ENCODE measurements at regions not wholly inside any gene's neighbourhood (a gene's known extent, or its start where the extent isn't known, plus 50 kb on each side); places are given as distances from the start of the nearest gene placed in this dataset.

DNA sequence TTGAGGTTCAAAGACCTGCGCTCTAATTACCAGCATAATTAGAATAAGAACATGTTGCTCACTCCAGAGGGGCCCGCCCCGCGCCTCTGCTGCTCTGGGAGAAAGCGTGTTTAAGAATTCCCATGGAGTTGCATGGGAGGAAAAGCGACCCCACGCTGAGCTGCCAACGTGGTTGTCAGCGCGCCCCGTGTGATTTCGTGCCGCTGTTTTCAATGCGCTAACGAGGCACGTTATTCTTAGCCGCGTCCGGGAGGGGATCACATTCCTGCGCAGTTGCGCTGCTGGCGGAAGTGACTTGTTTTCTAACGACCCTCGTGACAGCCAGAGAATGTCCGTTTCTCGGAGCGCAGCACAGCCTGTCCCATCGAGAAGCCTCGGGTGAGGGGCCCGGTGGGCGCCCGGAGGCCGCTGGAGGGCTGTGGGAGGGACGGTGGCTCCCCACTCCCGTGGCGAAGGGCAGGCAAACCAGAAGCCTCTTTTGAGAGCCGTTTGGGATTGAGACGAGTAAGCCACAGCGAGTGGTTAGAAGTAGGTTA lies 173.8 kb upstream of the SOX1 start:
- no peak for DNase-seq (ENCODE audit: low read depth in 4 of 4, low spot score in 2 of 4)

DNA sequence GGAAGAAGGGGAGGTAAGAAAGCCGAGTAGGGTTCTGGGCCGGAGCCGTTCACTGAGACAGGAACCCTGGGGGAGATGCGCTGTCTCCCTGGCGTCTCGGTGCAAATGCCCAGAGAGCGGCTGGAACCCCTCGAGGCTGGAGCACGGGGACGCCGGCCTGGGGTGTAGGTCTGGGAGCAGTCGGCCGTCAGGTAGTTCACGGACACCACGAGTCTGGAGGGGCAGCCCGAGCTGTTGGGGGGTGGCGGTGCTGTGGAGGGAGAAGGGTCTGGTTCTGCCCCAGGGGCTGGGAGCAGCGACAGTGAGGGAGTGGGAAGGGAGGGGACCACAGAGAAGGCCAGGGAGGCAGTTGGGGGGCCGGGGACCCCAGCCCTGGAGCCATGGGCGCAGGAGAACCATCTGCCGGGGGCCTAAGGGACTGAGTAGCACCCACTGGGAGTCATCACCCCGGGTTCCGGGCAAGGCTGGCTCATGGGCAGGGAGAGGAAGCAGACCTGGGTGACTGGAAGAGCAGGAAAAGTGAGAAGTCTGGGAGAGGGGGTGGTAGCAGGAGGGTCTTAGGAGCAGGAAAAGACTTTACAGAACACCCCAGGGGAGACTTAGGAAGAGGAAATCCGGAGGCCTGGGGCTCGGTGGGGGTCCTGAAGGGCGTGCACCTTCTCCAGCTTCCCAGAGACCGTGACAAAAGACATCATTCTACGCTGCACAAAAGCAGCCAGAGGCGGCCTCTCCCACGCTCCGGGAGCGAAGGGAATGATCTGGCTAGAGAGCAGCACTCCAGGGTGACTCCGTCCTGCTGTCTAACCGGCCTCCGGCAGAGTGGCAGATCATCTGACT lies 173.1 kb upstream of the SOX1 start:
- no peak for DNase-seq (ENCODE audit: low read depth in 4 of 4, low spot score in 2 of 4)

DNA sequence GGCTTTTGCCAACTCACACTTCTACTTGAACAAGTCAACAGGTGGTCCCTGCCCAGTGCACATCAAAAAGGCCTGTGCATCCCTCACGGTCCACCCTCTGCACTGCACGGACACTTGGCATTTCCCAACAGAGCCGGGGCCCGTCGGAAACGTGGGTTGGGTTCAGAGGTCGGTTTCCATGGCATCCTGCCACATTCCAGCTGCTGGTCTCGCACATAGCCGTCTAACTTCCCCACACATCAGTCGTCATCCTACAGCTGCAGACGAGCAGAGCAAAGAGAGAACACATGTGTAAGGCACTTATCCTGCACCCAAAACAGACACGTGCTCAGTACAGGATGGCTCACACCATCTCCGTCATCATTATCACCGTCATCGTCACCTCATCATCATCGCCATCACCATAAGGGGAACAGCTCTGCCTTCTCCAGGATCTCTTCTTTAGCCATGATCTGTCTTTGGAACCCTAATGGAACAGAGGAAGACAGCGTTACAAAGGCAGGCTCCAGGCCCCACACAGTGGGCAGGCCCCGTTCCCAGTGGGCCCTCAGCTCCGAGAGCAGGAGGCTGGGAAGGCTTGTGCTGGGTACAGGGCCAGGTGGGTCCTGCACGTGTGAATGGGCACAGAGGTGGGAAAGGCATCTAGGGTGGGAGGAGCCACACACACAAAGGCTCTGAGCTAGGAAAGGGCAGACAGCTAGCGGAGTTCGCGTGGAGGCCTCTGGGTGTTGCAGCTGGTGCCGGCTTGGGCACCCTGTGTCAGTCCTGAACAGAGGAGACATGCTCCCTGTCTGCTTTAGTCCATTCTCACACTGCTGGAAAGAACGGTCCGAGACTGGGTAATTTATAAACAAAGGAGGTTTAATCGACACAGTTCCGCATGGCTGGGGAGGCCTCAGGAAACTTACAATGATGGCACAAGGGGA lies 170.8 kb upstream of the SOX1 start:
- no peak for DNase-seq (ENCODE audit: low read depth in 4 of 4, low spot score in 2 of 4)

DNA sequence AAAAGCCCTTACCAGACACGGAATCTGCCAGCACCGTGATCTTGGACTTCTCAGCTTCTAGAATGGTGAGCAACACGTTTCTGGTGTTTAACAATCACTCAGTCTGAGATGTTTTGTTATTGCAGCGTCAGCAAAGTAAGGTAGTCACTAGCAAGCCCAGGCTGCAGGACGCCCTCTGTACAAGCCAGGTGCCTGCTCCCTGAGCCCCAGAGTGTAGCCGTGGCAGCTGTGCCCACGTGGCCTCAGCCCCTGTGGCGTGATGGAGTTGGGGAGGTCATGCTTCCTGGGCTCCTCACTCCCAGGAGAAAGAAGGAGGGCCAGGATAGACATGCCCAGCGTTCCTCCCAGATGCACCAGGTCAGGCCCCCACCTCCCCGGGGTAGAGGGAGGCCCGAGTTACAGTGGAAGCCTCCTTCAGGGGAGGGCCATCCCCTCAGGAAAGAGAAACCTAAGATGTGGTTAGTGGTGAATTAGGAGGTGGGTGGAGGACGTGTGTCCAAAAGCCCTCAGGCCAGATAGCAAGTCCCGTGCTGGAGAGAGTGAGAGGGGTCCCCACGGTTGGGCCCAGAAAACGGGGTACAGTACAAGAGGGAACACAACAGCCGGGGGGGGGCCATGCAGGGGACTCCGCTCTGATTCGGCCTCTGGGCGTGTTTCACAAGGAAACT lies 169.6 kb upstream of the SOX1 start:
- DNase-seq (ENCODE audit: low read depth in 4 of 4, low spot score in 2 of 4) = no peak

DNA sequence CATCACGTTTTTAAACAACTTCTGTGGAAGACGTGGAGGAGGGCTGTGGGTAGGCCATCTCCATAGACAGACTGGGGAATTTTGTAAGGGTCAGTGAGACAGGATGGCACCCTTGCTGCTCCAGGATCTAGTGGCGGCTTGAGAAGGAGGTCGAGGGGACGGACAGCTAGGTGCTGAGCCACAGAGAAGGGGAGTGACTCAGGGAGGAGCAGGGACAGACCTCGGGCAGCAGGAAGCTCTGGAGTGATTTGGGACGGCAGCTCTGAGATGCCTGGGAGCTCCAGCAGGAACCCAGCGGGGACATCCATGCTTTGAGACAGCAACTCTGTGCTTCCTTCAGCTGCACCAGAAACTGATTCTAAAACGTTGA lies 169.1 kb upstream of the SOX1 start:
- no peak for DNase-seq (ENCODE audit: low read depth in 4 of 4, low spot score in 2 of 4)

DNA sequence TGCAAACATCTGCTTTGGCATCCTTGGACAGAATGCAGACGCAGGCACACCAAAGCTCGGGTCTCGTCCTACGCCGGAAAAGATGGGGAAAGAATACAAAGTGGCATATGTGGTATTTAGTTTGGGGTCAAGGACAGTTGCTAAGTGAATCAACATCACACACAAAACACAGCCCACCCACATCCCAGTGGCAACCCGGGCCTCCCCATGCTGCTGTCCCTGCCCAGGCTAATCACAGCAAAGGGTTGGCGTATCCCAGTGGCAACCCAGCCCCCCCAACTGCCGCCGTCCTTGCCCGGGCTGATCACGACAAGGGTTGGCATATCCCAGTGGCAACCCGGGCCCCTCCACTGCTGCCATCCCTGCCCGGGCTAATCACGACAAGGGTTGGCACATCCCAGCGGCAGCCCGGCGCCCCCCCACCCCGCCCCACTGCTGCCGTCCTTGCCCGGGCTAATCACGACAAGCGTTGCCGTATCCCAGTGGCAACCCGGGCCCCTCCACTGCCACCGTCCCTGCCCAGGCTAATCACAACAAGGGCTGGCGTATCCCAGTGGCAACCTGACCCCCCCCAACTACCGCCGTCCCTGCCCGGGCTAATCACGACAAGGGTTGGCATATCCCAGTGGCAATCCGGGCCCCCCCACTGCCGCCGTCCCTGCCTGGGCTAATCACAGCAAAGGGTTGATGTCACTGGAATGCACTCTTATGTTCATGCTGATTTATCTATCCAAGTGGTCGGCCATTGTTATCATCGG lies 167.8 kb upstream of the SOX1 start:
- DNase-seq (ENCODE audit: low read depth in 4 of 4, low spot score in 2 of 4) = no peak

DNA sequence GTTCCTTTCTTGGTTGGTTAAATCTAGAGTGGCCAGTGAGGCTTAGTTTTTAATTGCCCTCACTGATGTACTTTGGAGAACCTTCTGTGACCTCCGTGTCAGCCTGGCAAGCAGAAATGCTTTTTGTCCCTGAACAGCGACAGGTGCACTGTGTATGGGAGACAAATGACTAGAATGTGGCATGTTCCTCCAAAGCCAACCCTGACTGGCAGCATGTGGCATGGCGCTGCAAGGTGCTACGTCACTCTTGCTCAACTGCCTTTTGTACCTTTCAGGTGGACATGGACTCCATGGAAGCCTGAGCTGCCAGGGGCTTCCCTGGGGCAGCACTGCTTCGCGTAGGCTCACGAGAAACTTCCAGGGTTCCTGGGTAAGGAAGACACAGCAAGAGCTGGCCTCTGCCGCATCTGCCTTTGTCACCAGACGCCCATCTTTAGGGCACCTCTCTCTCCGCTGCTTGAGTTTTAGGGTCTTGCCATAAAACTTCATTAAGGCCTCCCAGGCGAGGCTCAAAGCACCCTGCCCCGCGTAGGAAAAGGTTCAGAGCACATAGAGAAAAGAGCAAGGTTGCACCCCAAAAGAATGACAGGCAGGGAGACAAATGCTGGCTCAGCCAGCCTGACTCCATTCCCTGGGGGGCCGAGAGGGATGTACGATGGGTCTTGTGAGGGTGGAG lies 167.1 kb upstream of the SOX1 start:
- DNase-seq (ENCODE audit: low read depth in 4 of 4, low spot score in 2 of 4) = no peak

DNA sequence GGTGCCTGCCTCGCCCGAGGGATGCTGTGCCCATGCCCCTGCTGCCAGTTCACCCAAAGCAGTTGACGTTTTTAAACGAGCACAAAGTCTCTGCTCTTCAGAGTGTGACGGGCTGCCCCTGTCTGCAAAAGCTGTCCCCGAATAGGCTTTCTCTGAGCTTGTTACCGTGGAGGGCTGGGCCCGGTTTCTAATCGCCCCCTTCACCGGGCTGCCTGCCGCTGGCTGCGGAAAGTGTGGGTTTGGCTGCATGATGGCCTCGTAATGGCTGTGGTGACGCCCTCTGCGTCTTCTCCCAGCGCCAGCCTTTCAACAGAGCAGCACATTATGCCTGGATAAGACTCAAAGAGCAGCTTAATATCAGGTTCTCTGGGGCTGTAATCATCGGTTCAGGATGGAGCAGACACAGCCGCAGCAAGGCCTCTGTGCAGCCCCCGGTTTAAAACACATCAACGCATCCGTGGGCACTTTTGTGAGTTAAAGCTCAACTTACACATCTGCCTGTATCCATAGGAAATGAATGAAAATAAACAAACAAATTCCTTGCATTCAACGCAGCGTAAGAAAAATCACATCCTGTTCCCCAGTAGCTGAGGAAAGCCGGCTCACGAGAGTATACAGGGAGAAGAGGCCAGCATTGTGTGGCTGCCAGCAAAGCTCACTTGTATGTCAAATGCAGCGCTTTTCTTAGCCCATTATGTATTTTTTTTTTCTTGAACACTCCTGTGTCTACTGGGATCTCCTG lies 166.4 kb upstream of the SOX1 start:
- no peak for DNase-seq (ENCODE audit: low read depth in 4 of 4, low spot score in 2 of 4)

DNA sequence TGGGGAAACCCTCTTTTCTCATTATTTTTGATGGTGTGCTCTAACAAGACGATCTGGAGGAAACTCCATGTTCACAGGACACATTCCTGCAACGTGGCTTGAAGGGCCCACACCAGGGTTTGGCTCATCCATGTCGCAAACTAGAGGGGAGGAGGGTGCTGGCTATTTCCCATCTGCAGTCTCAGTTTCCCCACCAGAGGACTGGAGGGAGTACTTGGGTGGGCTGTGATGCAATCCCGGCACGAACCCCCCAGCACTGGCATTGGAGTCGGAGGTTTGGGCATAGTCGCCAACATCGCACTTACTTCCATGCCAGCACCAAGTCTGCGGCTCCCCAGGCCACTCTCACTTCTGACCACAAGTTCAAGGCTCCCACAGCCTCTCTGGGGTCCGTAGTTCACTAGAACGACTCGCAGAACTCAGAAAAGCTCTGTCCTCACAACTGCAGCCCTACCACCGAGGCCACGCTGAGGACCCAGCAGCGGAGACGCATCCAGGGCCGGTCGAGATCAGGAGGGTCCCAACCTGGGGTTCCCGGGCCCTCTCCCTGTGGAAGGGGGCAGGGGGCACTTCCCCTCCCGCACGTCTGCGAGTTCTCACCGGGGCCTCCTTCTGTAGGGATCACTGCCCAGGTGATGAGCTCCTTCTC lies 165.6 kb upstream of the SOX1 start:
- DNase-seq (ENCODE audit: low read depth in 4 of 4, low spot score in 2 of 4) = no peak

DNA sequence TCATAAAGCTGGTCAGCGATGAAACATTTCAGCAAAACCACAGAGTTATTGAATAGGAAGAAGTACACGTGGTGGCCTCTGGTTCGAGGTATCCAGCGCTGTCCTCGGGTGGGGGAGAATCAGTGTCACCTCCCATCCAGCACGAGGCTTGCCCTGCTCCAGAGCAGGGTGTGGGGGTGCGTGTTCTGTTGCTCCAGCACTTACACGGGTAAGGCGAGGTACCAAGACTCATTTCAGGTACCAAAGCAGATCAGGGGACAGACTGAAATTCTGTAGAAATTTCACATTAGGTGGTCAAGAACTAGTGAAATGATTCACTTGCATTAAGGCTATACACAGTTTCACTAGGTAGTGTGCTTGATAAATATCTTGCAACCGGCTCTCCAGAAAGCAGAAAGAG lies 164.2 kb upstream of the SOX1 start:
- DNase-seq (ENCODE audit: low read depth in 4 of 4, low spot score in 2 of 4) = no peak

DNA sequence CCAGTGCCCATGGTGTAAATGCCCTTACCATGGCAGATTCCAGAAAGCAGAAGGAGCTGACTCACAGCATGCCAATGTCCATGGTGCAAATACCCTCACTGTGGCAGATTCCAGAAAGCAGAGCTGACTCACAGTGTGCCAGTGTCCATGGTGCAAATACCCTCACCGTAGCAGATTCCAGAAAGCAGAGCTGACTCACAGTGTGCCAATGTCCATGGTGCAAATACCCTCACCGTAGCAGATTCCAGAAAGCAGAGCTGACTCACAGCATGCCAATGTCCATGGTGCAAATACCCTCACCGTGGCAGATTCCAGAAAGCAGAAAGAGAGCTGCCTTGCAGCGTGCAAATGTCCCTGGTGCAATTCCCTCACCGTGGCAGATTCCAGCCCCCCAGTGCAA lies 163.8 kb upstream of the SOX1 start:
- no peak for DNase-seq (ENCODE audit: low read depth in 4 of 4, low spot score in 2 of 4)

DNA sequence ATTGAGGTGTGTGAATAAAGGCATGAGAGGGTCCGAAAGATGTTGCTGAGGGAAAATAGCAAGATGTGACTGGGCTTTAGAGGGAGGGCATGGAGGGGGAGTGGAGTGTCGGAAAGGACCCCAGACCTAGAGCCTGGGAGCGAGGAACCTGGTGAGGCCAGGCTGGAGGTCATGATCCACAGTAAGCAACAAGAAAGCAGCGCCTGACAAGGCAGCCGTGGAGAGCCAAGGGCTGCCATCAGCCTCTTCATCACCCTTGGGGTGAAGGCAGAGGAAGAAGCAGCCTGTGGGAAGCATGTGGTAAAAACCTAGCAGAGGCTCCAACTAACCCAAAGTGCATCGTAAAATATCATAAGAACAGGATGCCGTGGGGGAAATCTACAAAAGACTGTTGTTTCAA lies 162.8 kb upstream of the SOX1 start:
- no peak for DNase-seq (ENCODE audit: low read depth in 4 of 4, low spot score in 2 of 4)

DNA sequence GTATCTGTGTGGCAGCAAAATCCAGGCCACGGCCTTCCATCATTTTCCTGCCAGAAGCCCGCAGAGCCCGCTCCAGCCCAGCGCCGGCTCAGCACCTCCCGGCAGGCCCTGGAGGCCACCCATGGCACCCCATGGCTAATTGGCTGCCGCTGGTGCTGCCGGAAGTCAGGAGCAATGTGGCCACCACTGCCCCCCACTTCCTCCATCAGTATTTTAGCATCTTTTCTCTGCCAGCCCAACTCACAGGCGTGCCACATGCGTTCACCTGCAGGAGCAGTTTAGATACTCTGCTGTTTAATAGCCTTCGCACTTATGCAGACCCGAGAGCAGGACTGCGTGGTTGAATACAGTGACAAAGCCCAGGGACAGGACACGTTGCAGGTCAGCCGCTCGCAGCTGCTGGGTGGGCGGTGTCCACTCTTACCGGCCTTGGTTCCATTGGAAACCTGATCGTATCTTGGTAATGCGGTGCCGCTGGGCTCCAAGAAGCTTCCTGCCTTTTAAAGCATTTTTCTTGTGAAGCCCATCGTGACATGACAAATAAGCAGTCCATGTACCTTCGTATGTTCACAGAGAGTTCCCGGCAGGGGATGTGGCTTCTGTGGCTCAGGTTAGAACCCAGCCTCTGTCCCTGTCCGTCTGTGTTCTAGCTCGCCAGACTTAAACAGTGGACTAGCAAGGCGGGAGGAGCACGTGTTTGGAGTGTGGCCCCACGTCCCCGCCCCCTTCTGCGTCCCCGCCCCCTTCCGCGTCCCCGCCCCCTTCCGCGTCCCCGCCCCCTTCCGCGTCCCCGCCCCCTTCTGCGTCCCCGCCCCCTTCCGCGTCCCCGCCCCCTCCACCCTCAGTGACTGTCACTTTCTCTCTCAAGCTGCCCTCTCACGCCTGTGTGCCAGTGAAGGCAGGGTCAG lies 162.0 kb upstream of the SOX1 start:
- no peak for DNase-seq (ENCODE audit: low read depth in 4 of 4, low spot score in 2 of 4)

DNA sequence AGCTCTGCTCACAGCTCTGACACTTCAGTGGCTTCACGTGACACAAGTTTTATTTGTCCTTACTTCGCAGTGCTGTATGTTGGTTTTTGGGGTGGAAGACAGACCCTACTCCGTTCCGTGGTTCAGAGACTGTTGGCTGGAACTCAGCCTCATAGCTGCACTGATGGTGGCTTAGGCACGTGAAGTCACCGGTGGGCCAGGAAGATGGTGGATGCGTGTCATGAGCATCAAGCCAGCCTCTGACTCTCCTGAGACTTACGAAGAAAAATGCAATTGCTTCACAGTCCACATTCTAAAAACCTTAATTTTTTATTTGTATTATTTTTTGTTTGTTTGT lies 161.4 kb upstream of the SOX1 start:
- no peak for DNase-seq (ENCODE audit: low read depth in 4 of 4, low spot score in 2 of 4)

DNA sequence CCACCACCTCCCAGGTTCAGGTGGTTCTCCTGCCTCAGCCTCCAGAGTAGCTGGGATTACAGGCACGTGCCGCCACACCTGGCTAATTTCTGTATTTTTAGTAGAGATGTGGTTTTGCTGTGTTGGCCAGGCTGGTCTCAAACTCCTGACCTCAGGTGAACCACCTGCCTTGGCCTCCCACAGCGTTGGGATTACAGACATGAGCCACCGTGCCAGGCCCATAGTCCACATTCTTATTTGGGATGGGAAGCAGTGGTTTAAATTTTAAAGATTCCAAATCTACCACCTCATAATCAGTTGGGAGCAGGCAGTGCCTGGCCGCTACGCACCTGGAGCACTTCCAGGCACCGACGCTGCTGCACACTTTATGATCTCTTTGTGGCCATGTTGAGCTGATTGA lies 160.6 kb upstream of the SOX1 start:
- no peak for DNase-seq (ENCODE audit: low read depth in 4 of 4, low spot score in 2 of 4)

DNA sequence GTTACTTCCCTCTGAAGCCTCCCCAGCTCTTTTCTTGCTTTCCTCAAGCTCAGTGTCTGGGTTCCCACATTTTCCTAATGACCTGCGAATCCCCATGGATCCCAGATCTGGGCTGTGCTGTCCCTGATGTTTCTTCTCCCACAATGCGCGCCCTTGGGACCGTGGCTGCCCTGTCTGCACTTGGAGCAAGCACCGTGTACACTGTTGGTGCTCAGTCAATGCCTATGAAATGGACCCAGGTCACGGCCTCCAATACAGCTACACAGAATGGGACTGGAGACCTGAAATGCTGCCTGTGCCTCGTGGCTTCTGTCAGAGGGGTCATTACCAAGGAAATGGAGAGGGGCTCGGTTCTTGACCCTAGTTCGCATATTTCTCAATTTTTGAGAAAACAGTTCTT lies 160.1 kb upstream of the SOX1 start:
- no peak for DNase-seq (ENCODE audit: low read depth in 4 of 4, low spot score in 2 of 4)

DNA sequence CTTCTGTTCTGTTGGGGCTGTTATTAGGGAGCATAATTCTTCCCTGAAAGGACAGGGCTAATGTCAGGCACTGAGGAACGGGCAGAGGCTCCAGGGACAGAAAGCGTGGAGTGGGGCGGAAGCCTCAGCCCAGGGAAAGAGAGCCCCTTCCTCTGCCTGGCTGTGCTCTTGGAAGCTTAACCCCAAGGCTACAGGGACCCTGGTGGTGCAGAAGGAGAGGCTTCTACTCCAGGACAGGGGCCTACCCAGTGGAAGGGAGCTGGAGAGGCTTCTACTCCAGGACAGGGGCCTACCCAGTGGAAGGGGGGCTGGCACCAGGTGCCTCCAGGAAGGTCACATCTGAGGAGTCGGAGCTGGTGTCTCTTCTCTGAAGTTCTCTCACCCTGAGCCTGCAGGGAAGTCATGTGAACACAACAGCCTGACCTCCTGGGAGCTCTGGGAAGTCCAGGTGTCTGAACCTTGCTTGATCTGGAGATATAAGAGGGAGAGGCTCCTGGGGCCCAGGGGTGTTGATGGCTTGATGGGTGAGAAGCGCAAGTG lies 159.5 kb upstream of the SOX1 start:
- no peak for DNase-seq (ENCODE audit: low read depth in 4 of 4, low spot score in 2 of 4)
